LNCAP (cell line): ENCODE measurements at regions not wholly inside any gene's neighbourhood (a gene's known extent, or its start where the extent isn't known, plus 50 kb on each side); places are given as distances from the start of the nearest gene placed in this dataset.

Experiments
- CTCF ChIP-seq: fragments of 450-650 bp; IDR thresholded peaks from 2 replicates; pipeline ENCODE4 v1.5.1; 2017; ENCODE audit warnings: mild to moderate bottlenecking

- TF ChIP-seq CTCF: no peak
These were observed 403.9 kb downstream of the PCDH7 start for GRCh38 chr4:31124008-31124585.

GRCh38 chr4:31125061-31125460 lies 404.9 kb downstream of the PCDH7 start:
- no peak for TF ChIP-seq CTCF

GRCh38 chr4:31125496-31125895 lies 405.3 kb downstream of the PCDH7 start:
- no peak for TF ChIP-seq CTCF

- TF ChIP-seq CTCF: no peak
These were observed 406.8 kb downstream of the PCDH7 start for GRCh38 chr4:31126881-31127398.

GRCh38 chr4:31130930-31131329 lies 410.8 kb downstream of the PCDH7 start:
- no peak for TF ChIP-seq CTCF

- no peak for TF ChIP-seq CTCF
These were observed 414.6 kb downstream of the PCDH7 start for GRCh38 chr4:31134720-31135119.

GRCh38 chr4:31139767-31140166 lies 419.6 kb downstream of the PCDH7 start:
- no peak for TF ChIP-seq CTCF
